NCI-H446 treated with DMSO at 0.1 percent for 48 hours (cell line): ENCODE measurements at regions not wholly inside any gene's neighbourhood (a gene's known extent, or its start where the extent isn't known, plus 50 kb on each side); places are given as distances from the start of the nearest gene placed in this dataset.

Experiments used
- DNase-seq: peaks from one replicate; lab custom pipeline; 2025; lab: John Stamatoyannopoulos, UW

DNA sequence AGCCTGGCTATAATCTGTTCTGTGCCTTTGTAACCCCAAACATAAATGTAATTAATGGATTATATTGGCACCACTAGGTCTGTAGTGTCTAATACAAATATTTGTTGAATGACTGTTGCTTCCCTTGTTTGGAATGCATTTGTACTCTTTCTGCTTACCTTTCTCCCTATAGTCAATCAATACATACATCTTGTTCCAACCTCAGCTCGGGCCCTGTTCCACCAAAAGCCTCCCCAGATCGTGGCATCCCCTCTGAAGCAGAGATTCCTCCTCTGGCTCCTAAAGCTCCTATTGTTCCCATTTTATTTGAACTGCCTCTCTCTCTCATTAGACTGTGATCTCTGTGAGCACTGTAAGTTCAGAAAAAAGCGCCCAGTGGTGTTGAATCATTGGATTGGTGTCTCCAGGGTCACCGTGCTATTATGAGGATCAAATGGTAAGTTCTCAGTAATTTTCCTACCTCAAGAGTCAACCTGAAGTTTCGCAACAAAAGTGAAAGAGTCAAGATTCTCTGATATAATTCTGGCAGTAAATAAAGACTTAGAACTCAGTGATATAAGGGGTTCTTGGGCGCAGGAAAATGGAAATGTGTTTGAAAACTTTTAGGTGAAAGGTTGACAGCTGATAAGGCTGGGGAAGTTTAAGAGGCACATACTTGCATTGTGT, 151.5 kb downstream of the KLF5 start:
- DNase-seq, result no peak

DNA sequence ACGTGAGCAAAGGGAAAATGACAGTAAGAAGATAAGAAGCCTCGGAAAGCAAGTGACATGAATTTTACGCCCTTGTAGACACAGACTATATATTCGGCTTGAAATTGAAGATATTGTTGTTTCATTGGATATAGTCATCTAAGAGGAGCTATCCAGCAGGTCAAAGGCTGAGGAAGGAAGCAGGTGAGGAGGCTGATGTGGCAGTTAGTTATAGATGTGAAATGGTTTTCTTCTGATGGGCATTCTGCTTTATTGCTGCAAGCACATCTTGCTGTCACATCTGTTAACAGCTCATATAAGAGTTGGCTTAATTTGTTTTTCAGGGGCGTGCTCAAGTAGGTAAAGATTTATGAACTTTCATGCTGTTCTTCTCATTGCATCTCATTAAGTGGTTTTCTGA, 146.1 kb downstream of the KLF5 start:
- no peak for DNase-seq

DNA sequence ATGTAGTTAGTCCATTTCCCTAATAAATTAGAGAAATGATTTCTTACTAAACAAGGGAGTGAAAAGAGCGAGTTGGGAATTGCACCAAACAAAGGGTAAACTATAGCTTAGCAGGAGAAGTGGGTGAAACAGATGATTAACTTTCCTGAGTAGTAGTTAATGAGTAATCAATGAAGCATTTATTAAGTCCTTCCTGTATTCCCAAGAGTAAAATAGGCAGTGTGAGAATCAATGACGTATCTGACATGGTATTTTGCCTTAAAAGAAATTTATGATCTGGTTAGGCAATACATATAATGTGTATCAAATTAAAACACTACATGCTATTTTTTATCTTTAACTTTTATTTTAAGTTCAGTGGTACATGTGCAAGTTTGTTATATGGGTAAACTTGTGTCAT, 142.8 kb downstream of the KLF5 start:
- DNase-seq, result no peak

DNA sequence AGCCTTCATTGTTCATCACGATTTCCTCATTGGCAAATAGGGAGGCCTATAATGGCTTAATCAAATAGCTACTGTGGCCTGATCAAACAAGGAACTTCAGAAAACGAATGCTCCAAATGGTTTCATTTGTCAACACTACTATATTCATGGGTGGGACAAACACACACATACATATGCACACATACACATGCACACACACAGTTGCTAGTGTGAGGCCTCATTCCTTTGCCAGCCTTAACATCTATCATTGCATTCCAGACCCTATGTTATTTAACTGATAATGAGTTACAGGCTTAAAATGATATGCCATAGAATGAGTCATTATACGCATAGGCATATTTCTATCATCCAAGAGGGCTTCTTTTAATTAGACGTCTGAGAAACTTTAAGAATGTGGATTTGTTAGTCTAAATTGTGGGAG, 140.2 kb downstream of the KLF5 start:
- no peak for DNase-seq

- DNase-seq, result no peak
Observed at GRCh38 chr13:73195091-73195490, 136.3 kb downstream of the KLF5 start.

DNA sequence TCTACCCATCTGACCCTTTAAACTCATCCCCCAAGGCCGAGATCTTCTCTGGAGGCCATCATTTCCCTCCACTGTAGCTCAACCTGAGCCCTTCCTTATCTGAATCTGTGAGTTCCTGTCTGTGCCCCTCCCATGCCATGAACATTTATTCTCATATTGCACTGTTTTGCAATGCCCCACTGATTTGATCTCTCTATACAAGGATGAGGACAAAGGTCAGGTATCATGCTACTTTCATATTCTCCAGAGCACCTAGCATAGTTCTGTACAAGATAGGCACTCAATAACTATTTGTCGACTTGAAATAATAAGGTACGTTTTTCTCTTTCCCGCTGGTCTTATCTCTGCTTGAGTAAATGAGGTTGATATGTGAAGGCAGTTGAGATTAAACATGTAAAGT, 135.5 kb downstream of the KLF5 start:
- DNase-seq, result no peak

DNA sequence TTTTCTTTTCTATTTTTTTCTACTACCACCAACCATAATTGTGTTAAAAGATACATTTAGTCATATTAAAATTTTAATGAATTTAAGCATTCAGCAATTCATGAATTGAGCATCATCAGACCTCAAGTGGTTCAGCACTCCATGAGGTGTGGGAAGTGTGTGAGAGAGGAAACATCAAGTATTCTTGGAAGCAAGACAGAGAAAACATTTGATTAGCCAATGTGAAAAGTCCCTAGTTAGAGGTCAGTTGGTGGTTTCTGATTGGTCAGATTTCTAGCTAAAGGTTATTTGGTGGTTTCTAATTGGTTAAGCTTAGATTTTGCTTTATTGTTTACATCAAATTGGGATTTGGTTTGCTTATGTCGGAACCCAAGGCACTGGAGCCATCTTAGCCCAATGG, 134.7 kb downstream of the KLF5 start:
- DNase-seq, result no peak

DNA sequence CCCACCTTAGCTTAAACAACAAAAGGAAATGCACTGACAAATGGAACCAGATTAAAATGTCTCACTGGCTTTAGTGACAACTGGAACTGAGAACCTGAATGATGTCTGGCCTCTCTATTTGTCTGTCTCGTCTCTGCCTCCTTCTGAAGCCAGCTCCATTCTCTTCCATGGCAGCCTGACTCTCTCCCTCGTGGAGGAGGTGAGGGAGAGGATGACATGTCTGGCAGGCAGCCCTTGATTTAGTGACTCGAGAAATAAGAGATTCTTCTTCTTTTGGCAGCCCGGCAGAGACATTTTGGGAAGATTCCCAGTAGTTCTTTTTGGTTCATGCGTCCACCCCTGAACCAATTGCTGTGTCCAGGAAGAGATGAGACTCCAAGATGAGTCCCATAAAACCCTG, 131.7 kb downstream of the KLF5 start:
- DNase-seq, result no peak

GRCh38 chr13:73189776-73190175, 131.0 kb downstream of the KLF5 start:
- no peak for DNase-seq

DNA sequence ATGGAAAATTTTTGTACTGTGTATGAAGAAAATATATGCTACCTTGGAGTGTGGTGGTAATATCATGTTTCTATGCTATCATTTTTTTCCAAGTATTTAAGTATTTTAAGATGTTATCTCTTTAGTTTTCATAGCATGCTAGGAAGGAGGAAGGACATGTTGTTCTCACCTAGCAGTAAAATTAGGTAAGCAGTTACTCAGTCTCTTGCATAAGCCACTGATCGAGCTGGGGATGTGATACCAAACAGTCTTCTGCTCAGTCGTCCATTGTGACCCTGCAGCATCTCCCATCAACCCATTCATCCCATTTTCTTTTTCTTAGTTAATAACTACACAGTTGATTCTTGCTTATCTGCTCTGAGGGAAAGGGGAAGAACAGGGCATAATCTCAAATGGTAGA, 130.6 kb downstream of the KLF5 start:
- DNase-seq, result no peak

DNA sequence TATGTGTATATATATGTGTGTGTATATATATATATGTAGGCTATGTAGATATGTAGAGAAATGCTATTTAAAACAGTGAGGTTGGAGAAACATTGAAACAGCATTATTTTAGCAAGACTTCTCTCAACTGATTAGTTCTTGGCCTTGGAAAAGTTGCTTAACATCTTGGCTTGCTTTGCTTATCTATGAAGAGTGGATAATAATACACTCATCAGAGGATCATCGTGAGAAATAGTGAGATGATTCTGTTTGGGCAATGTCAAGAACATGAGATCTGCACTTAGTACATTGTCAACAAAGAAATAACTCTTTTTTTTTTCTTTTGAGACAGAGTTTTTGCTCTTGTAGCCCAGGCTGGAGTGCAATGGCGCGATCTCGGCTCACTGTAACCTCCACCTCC, 128.3 kb downstream of the KLF5 start:
- DNase-seq, result no peak

- DNase-seq, result no peak
Observed at GRCh38 chr13:73179650-73180274, 121.0 kb downstream of the KLF5 start.

GRCh38 chr13:73177916-73178565, 119.2 kb downstream of the KLF5 start:
- DNase-seq, result no peak

DNA sequence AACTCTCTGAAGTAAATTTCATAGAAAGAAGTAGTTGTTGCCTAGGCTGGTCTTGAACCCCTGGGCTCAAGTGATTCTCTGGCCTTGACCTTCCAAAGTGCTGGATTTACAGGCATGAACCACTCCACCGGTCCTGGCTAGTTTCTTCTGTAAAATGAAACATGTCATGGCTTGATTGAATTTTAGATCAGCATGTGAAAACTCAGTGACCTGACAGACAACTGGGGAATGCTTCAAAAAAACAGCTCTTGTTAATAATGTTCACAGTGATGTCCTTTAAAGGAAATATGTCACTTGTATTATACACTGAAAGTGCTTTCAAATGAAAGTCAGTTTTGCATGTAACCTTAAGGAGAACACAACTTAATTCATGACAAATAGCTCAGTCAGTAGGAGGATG, 118.2 kb downstream of the KLF5 start:
- DNase-seq, result no peak

DNA sequence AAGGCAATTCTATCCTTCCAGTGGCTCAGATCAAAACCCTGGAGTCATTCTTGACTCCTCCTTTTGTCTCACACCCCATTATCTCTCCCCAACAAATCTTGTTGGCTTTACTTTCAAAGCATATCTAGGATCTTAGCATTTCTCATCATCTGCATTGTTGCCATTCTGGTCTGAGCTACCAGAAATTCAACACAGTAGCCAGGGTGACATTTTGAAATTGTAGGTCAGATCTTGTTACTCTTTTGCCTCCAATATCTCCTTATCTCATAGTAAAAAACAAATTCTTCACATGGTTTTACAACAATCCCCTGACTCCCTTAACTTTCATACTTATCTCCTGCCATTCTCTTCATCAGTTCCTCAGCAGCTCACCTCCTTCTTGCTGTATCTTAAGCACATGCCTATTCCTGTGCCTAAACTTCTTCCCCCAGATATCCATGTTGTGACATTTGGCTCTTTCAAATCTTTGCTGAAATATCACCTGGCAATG, 115.8 kb downstream of the KLF5 start:
- DNase-seq, result no peak

DNA sequence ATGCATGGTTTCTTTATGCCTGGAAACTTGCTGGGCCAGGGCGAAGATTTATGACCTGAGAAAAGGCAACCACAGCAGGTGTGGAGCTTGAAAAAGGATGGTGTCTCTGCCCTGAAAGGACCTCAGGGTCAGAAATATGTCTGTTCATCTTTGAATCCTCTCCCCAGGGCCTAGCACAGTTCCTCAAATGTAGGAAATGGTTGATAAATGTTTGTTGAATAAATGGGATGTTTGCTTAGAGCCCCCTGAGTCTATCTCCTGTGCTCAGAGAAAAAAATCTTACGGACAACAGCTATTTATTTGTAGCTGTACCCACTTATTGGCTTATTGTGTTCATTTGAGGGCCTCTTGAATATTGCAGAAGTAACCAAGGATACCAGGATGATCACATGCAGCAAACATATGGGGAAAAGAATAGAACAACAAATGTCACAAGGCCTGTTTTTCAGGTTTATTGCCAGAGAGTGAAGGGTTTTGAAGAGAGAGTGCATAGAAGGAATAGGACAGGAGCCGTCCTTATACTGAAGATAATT, 114.5 kb downstream of the KLF5 start:
- DNase-seq, result no peak

- DNase-seq, result no peak
Observed at GRCh38 chr13:73171926-73172325, 113.1 kb downstream of the KLF5 start.

GRCh38 chr13:73171271-73171682, 112.5 kb downstream of the KLF5 start:
- no peak for DNase-seq

- no peak for DNase-seq
Observed at GRCh38 chr13:73169971-73170370, 111.2 kb downstream of the KLF5 start.

DNA sequence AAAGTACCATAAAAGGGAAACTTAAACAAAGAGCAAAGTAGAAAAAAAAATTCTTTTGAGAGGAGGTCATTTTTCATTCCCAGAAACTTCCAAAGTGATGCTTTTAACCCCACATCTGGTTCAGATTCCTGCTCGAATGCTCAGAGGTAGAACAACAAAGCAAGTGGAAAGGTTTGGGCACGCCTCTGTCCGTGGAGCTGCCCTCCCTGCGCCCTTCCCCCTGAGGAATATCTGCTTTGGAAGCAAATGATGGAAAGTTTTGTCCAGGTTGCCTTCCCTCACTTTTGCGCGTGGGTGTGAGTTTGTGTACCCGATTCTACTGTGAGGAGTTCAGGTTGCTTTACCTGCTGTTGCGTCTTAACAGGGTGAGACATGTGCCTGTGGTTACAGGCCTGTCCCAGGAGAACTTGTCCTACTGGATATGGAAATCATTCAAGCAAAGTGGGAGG, 110.2 kb downstream of the KLF5 start:
- no peak for DNase-seq

GRCh38 chr13:73168226-73168952, 109.6 kb downstream of the KLF5 start:
- no peak for DNase-seq
